Skin of body (tissue), 1 donor: ENCODE measurements at regions not wholly inside any gene's neighbourhood (a gene's known extent, or its start where the extent isn't known, plus 50 kb on each side); places are given as distances from the start of the nearest gene placed in this dataset.

Experiments
- DNase-seq: peaks from one replicate; lab custom pipeline; 2025; lab: John Stamatoyannopoulos, UW

DNA sequence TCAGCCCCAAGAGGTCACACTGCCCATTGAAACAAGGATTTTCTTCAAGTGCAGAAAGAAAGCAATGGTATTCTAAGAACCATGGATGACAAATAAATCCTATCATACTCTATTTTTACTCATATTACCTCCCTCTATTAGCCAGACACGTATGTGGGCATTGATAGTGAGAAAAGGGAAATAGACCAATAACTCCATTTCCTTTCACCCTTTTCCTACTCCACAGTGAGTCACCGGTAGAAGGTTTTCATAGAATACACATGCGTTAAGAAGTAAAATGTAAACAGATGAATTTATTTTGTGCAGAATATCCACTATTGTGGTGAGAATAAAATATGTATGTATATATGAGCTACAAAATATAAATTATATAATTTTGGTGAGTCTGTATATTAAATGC, 568.9 kb upstream of the ADGRL4 start:
- no peak for DNase-seq

- no peak for DNase-seq
Measured at GRCh38 chr1:79568411-79568810, 561.9 kb upstream of the ADGRL4 start.

- no peak for DNase-seq
Measured at GRCh38 chr1:79561521-79561978, 555.0 kb upstream of the ADGRL4 start.

- DNase-seq, result no peak
Measured at GRCh38 chr1:79556189-79556588, 549.7 kb upstream of the ADGRL4 start.

DNA sequence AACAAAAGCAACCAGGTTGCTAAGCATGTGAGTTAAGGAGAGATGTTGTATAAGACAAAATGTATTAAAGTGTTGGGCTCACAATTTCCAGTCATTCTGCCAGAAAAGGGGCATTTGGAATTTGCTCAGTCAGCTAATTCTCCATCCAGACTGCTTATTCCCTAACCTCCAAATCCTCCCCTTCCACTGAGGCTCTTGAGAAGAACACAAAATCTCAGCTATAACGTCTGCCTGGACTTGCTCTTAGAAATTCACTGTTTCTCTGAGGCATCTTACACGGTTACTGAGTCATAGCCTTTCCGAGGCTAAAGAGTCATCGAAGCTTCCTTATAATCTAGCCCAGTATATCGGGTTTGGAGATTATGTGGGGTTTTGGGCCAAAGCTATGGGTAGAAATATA, 548.2 kb upstream of the ADGRL4 start:
- DNase-seq, result no peak

DNA sequence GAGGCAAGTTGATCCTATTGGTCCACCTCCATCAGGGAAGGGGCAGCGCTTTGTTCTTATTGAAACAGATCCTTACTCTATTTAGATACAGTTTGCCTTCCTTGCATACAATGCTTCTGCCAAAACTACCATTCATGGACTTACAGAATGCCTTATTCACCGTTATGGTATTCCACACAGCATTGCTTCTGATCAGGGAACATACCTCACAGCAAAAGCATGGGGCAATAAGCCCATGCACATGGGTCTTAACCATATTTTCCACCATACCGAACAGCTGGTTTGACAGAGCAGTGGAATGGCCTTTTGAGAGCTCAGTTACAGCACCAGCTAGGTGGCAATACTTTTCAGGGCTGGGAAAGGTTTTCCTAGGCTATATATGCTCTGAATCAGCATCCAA, 544.8 kb upstream of the ADGRL4 start:
- DNase-seq, result no peak

GRCh38 chr1:79550402-79550801, 543.9 kb upstream of the ADGRL4 start:
- DNase-seq, result no peak

GRCh38 chr1:79549201-79549600, 542.7 kb upstream of the ADGRL4 start:
- no peak for DNase-seq

DNA sequence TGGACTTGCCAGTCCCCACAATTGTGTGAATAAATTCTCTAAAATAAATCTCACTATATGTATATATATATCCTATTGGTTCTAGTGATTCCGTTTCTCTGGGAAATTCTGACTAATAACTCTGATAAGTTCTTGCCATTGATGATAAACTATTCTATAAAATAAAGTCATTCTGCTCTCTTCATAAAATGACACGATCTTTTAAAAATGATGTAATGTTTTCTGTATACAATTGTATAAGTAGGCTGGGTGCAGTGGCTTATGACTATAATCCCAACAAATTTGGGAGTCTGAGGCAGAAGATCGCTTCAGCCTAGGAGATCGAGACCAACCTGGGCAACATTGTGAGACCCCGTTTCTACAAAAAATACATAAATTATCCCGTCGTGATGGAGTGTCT, 541.0 kb upstream of the ADGRL4 start:
- no peak for DNase-seq

DNA sequence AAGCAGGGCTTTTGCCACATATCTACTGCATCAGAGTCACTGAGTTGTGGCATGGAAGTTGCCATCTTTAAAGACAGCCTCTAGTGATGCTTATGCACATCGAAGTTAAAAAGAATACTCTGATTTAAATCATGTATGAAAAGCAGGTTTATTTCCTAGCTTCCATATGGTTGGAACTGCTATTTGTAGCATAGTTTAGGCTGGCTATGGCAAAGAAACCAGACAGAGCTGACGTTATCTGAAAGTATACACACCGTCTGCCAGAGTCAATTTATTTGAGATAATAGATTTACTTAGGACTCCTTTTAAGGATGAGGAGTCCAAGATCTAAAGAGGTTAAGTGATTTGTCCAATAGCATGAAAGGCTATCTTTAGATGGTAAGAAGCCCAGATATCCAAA, 536.9 kb upstream of the ADGRL4 start:
- DNase-seq, result no peak

DNA sequence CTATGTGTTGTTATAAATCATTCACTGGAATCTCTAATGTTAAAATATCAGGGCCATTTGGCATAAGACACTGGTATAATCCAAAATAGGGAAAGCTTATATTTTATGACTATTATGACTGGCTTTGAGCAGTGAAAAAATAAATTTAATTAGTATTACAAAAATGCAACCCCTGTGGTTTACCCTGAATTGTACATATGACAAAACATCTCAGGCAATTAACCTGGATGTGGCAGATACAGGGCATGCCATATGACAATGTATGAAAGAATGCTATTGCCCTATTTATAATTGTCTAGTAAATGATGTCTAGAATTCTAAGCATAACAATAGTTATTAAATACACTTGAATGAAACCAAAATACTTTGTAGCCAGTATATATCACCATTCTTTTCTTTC, 532.5 kb upstream of the ADGRL4 start:
- no peak for DNase-seq

DNA sequence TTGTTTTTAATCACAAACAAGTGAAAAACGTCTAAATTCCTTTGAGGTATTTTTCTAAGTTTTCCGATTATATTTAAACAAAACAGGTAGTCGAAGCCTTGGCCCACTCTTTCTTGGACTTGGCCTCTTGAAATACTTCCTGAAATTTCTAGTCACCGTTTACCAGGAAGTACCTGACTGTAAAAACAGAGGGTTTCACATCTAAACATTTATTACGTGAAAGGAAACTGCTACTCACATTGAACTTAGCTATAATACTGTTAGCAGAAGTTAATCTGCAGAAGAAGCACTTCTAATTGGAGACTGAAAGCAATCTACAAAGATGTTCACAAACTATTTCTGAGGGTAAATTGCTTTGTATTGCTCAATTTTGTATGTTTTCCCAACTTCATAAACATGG, 526.0 kb upstream of the ADGRL4 start:
- DNase-seq, result no peak

GRCh38 chr1:79531790-79532189, 525.3 kb upstream of the ADGRL4 start:
- no peak for DNase-seq

GRCh38 chr1:79530476-79530875, 523.9 kb upstream of the ADGRL4 start:
- DNase-seq, result no peak

DNA sequence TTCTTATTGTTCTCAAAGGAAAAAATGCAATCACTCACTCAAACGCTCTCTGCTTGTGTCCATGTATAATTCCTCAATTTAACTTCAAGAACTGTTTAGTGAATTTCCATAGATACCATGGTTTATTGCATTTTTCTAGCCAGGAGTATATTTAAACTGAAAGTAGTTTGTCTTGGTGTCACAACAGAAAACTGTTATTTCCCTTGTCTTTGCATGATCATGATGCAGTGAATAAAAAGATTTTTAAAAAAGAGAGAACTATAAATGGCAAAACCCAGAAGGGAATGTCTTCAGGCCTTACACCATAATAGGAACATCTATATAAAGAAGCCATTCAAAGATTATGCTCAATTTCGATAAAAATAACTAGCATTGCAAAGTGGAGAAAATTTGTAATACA, 523.5 kb upstream of the ADGRL4 start:
- no peak for DNase-seq

GRCh38 chr1:79524126-79524525, 517.6 kb upstream of the ADGRL4 start:
- no peak for DNase-seq

GRCh38 chr1:79519084-79519760, 512.7 kb upstream of the ADGRL4 start:
- no peak for DNase-seq

- no peak for DNase-seq
Measured at GRCh38 chr1:79517470-79518224, 511.1 kb upstream of the ADGRL4 start.

- no peak for DNase-seq
Measured at GRCh38 chr1:79507770-79508169, 501.2 kb upstream of the ADGRL4 start.

GRCh38 chr1:79501153-79501552, 494.6 kb upstream of the ADGRL4 start:
- DNase-seq, result no peak

- no peak for DNase-seq
Measured at GRCh38 chr1:79499541-79499940, 493.0 kb upstream of the ADGRL4 start.

DNA sequence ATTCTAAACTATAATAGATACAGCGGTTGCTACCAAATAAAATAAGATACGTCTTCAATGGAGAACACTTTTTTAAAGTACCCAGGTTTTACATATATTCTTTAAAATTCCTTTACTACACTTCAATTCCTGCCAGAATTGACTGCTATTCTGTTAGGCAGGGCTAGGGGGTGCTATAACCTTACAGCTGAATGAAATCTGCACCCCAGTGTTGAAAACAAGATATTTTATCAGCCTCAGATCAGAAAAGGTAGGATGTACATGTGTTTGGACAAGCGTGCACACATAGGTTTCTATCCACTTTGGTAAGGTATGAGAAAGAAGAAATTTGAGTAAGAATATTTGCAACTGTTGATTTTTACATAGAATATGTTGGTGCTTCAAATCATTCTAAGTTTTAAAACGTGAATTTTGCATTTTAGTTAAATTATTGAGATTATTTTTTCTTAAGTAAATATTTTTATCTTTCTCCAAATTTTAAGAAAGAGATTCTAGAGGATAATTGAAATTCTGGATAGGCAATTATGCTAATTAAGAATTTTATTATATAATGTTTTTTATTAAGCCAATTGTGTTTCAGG, 490.8 kb upstream of the ADGRL4 start:
- DNase-seq, result peak; percentile 7

- no peak for DNase-seq
Measured at GRCh38 chr1:79496129-79496528, 489.6 kb upstream of the ADGRL4 start.
